H1 (cell line): ENCODE measurements at regions not wholly inside any gene's neighbourhood (a gene's known extent, or its start where the extent isn't known, plus 50 kb on each side); places are given as distances from the start of the nearest gene placed in this dataset.

ENCODE experiments used
- CTCF ChIA-PET: fragments of 300-600 bp; sonication (Branson Sonifier 250); formaldehyde crosslinking; loops from one replicate; lab custom pipeline; 2021; ENCODE audit not compliant: partially characterized antibody; lab: Charles Lee
- POLR2A ChIA-PET: fragments of 300-600 bp; sonication (Branson Sonifier 250); formaldehyde crosslinking; loops from one replicate; lab custom pipeline; 2021; ENCODE audit warnings: inconsistent platforms; ENCODE audit not compliant: partially characterized antibody; lab: Charles Lee
- DNase-seq, 2 experiments: peaks; one replicate each; pipeline versions ENCODE4 v3.0.0 to v3.0.0-alpha.2; 2010 to 2022; ENCODE audit warnings: low spot score in 2 of 2, low read depth in 1 of 2, mixed read lengths in 1 of 2
- FAIRE-seq: peaks from 2 replicates; lab custom pipeline; 2011; peaks lifted over from hg19 to GRCh38; lab: Jason Lieb, UNC
- H2AFZ ChIP-seq: 2 replicates; pipeline ENCODE4 v1.8.1; 2012; ENCODE audit warnings: low read length, inconsistent platforms
- H2AK5ac ChIP-seq: 2 replicates; pipeline ENCODE4 v1.6.1; 2013; ENCODE audit warnings: low read depth, low read length
- H2BK120ac ChIP-seq: replicated peaks from 2 replicates; pipeline ENCODE3; 2013; ENCODE audit warnings: low read depth, low read length, inconsistent platforms
- H2BK12ac ChIP-seq: 2 replicates; pipeline ENCODE4 v1.6.1; 2013; ENCODE audit warnings: low read depth, low read length
- H2BK15ac ChIP-seq: 2 replicates; pipeline ENCODE4 v1.6.1; 2013; ENCODE audit warnings: low read length
- H2BK20ac ChIP-seq: 2 replicates; pipeline ENCODE4 v1.6.1; 2013; ENCODE audit warnings: low read length
- H2BK5ac ChIP-seq: 2 replicates; pipeline ENCODE4 v1.6.1; 2013; ENCODE audit warnings: low read depth, low read length
- H3K14ac ChIP-seq: 2 replicates; pipeline ENCODE4 v1.6.1; 2013; ENCODE audit warnings: inconsistent platforms; ENCODE audit not compliant: insufficient read length
- H3K18ac ChIP-seq: 2 replicates; pipeline ENCODE4 v1.6.1; 2013; ENCODE audit warnings: low read length; ENCODE audit errors: extremely low read depth
- H3K23ac ChIP-seq: 2 replicates; pipeline ENCODE4 v1.6.1; 2013; ENCODE audit warnings: inconsistent platforms; ENCODE audit not compliant: insufficient read length
- H3K23me2 ChIP-seq: 2 replicates; pipeline ENCODE4 v1.6.1; 2013; ENCODE audit warnings: low read depth, low read length
- H3K27ac ChIP-seq: 2 replicates; pipeline ENCODE4 v1.6.1; 2011; ENCODE audit warnings: low read depth, low read length, inconsistent platforms
- H3K27me3 ChIP-seq, 4 experiments: replicated peaks in 1 of 4; 1 replicate in 1 of 4; 2 replicates in 3 of 4; pipeline versions ENCODE4 v1.6.1 to v1.8.1; 2011 to 2013; ENCODE audit warnings: low read length in 3 of 4, mild to moderate bottlenecking in 3 of 4, inconsistent platforms in 2 of 4, mixed read lengths in 2 of 4, moderate library complexity in 1 of 4; ENCODE audit not compliant: control insufficient read depth in 3 of 4, insufficient read depth in 3 of 4; ENCODE audit errors: extremely low read depth in 1 of 4
- H3K36me3 ChIP-seq, 4 experiments: 2 replicates each; pipeline versions ENCODE4 v1.6.1 to v1.8.1; 2011 to 2013; ENCODE audit warnings: mild to moderate bottlenecking in 4 of 4, low read length in 3 of 4, moderate library complexity in 2 of 4, control low read depth in 1 of 4, inconsistent platforms in 1 of 4; ENCODE audit not compliant: insufficient read depth in 4 of 4, control insufficient read depth in 2 of 4
- H3K4ac ChIP-seq: replicated peaks from 2 replicates; pipeline ENCODE3; 2013; ENCODE audit warnings: low read length, low read depth, mixed read lengths, inconsistent platforms; ENCODE audit not compliant: insufficient read length
- H3K4me1 ChIP-seq, 4 experiments: replicated peaks in 1 of 4; 1 replicate in 1 of 4; 2 replicates in 3 of 4; pipeline versions ENCODE4 v1.6.1 to v1.8.1; 2011 to 2013; ENCODE audit warnings: low read length in 3 of 4, inconsistent platforms in 2 of 4, mixed read lengths in 1 of 4; ENCODE audit not compliant: insufficient read depth in 4 of 4, control insufficient read depth in 3 of 4
- H3K4me2 ChIP-seq, 2 experiments: 2 replicates each; pipeline versions ENCODE4 v1.6.1 to v1.8.1; 2011 to 2013; ENCODE audit warnings: low read depth in 2 of 2, low read length in 2 of 2, control low read depth in 1 of 2, inconsistent platforms in 1 of 2, mild to moderate bottlenecking in 1 of 2; ENCODE audit not compliant: insufficient read depth in 1 of 2
- H3K4me3 ChIP-seq, 4 experiments: fragments of 200-600, 300-600 bp in 1 of 4; sonication (generic), shearing (Covaris generic), sonication (Bioruptor Twin) in 1 of 4; 2 replicates each; pipeline versions ENCODE4 v1.5.1 to v1.8.1; 2011 to 2016; ENCODE audit warnings: low read length in 4 of 4, low read depth in 3 of 4, control low read depth in 2 of 4, inconsistent platforms in 2 of 4, mild to moderate bottlenecking in 2 of 4, mixed read lengths in 1 of 4, moderate library complexity in 1 of 4; ENCODE audit not compliant: insufficient read depth in 2 of 4; ENCODE audit errors: extremely low read depth in 1 of 4
- H3K56ac ChIP-seq: replicated peaks from 2 replicates; pipeline ENCODE3; 2013; ENCODE audit warnings: low read depth, mild to moderate bottlenecking, mixed read lengths, low read length, inconsistent platforms; ENCODE audit not compliant: insufficient read length
- H3K79me1 ChIP-seq: 2 replicates; pipeline ENCODE4 v1.6.1; 2013; ENCODE audit warnings: low read depth, low read length, control low read depth
- H3K79me2 ChIP-seq, 2 experiments: 2 replicates each; pipeline versions ENCODE4 v1.6.1 to v1.8.1; 2012 to 2013; ENCODE audit warnings: low read length in 2 of 2, mild to moderate bottlenecking in 2 of 2, inconsistent platforms in 1 of 2; ENCODE audit not compliant: insufficient read depth in 2 of 2, control insufficient read depth in 1 of 2
- H3K9ac ChIP-seq, 4 experiments: replicated peaks in 1 of 4; 1 replicate in 1 of 4; 2 replicates in 3 of 4; pipeline versions ENCODE4 v1.6.1 to v1.8.1; 2011 to 2013; ENCODE audit warnings: low read depth in 3 of 4, low read length in 3 of 4, control low read depth in 2 of 4, mild to moderate bottlenecking in 2 of 4, moderate library complexity in 2 of 4, inconsistent platforms in 1 of 4; ENCODE audit errors: extremely low read depth in 1 of 4
- H3K9me3 ChIP-seq, 2 experiments: 2 replicates each; pipeline versions ENCODE4 v1.6.1 to v1.8.1; 2012 to 2013; ENCODE audit warnings: mild to moderate bottlenecking in 2 of 2, moderate library complexity in 2 of 2, control low read depth in 1 of 2, inconsistent platforms in 1 of 2, low read depth in 1 of 2, low read length in 1 of 2, mixed read lengths in 1 of 2; ENCODE audit not compliant: insufficient read depth in 2 of 2
- H4K20me1 ChIP-seq, 2 experiments: replicated peaks in 1 of 2; 2 replicates each; pipeline versions ENCODE3 to v1.8.1; 2011 to 2013; ENCODE audit warnings: inconsistent platforms in 2 of 2, low read length in 2 of 2, mild to moderate bottlenecking in 1 of 2; ENCODE audit not compliant: insufficient read depth in 2 of 2, control insufficient read depth in 1 of 2
- H4K5ac ChIP-seq: 2 replicates; pipeline ENCODE4 v1.6.1; 2013; ENCODE audit warnings: low read length, low read depth, mixed read lengths, inconsistent platforms; ENCODE audit not compliant: insufficient read length
- H4K8ac ChIP-seq: 2 replicates; pipeline ENCODE4 v1.8.0; 2013; ENCODE audit warnings: mild to moderate bottlenecking, moderate library complexity, low read length, inconsistent platforms; ENCODE audit not compliant: insufficient read depth; ENCODE audit errors: extremely low read depth
- H4K91ac ChIP-seq: replicated peaks from 2 replicates; pipeline ENCODE3; 2013; ENCODE audit warnings: low read length, mixed read lengths, inconsistent platforms; ENCODE audit not compliant: insufficient read length
- TEAD4 ChIP-seq: IDR thresholded peaks from 2 replicates; pipeline ENCODE4 v1.6.1; 2012; ENCODE audit warnings: low read depth, low read length, inconsistent platforms, mixed read lengths
- WGBS, 2 experiments: shearing (Covaris generic) in 1 of 2; methylation state at CpG; one replicate each; pipeline versions ENCODE4 v1.1.6 to v1.1.7; 2013 to 2015; ENCODE audit warnings: low lambda C conversion rate in 2 of 2, mixed read lengths in 2 of 2, inconsistent platforms in 1 of 2, low coverage in 1 of 2, missing lambda C conversion rate in 1 of 2; ENCODE audit not compliant: insufficient replicate concordance in 2 of 2, insufficient coverage in 1 of 2, insufficient read length in 1 of 2; ENCODE audit errors: extremely low coverage in 1 of 2, missing lambda C conversion rate in 1 of 2; 5-methylcytosine and 5-hydroxymethylcytosine counted together

GRCh38 chr10:29785701-29786100, 150.9 kb upstream of the SVIL start:
- H3K4me1 ChIP-seq: peaks cover 0 to 4% (median under 1%) of the 10 kb centered on the region in 4 experiments; a peak in 3 of 7 replicates
- H2AK5ac ChIP-seq: no peak overlapping the region
- no peak overlapping the region for H2BK120ac ChIP-seq
- no peaks in the 10 kb centered on the region for H3K23me2 ChIP-seq
- no peak overlapping the region for H3K56ac ChIP-seq
- H3K4me2 ChIP-seq: no peak overlapping the region
- no peak overlapping the region for H4K5ac ChIP-seq
- H2BK5ac ChIP-seq: no peak overlapping the region
- no peaks in the 10 kb centered on the region for H4K20me1 ChIP-seq
- no peaks in the 10 kb centered on the region for H3K36me3 ChIP-seq
- H3K18ac ChIP-seq: no peak overlapping the region
- no peak overlapping the region for H3K9ac ChIP-seq
- H3K14ac ChIP-seq: no peak overlapping the region
- no peak overlapping the region for H2BK15ac ChIP-seq
- FAIRE-seq: no peak
- no peaks in the 10 kb centered on the region for H3K79me1 ChIP-seq
- 80% methylated on average over 2 of the region's 2 CpGs; no CpG with 5 or more reads in 1 of the 2 experiments for WGBS, 2 experiments
- no peaks in the 10 kb centered on the region for H3K27me3 ChIP-seq
- no peak overlapping the region for H3K27ac ChIP-seq
- H3K4ac ChIP-seq: no peak overlapping the region
- no peak overlapping the region for H3K4me3 ChIP-seq
- peaks cover 0 to 5% of the 10 kb centered on the region in 2 experiments; a peak in 1 of 4 replicates for H3K9me3 ChIP-seq
- no peak overlapping the region for H4K8ac ChIP-seq
- no peak overlapping the region for H2BK12ac ChIP-seq
- no peak overlapping the region for H4K91ac ChIP-seq
- POLR2A ChIA-PET: no interaction called here
- no peaks in the 10 kb centered on the region for H3K79me2 ChIP-seq
- no peak overlapping the region for H3K23ac ChIP-seq
- H2BK20ac ChIP-seq: no peak overlapping the region
- CTCF ChIA-PET: interaction anchor here (1.2 kb wide), 1 partner anchor 213 kb away, joined by 3 read pairs; no protein-coding TSS in a partner anchor
- DNase-seq: no peak
- no peak overlapping the region for H2AFZ ChIP-seq
- TF ChIP-seq TEAD4: no peak
